DND-41 (cell line): ENCODE measurements at regions not wholly inside any gene's neighbourhood (a gene's known extent, or its start where the extent isn't known, plus 50 kb on each side); places are given as distances from the start of the nearest gene placed in this dataset.

ENCODE experiments used
- EZH2 ChIP-seq: IDR thresholded peaks from 3 replicates; pipeline ENCODE4 v1.6.1; 2012; ENCODE audit warnings: borderline replicate concordance, low read depth, mild to moderate bottlenecking, moderate library complexity, low read length, inconsistent platforms; ENCODE audit not compliant: severe bottlenecking
- TF ChIP-seq, protein P1 (sequence below): IDR thresholded peaks from 2 replicates; pipeline ENCODE4 v1.5.1; 2012; ENCODE audit warnings: borderline replicate concordance, low read length, moderate library complexity, mild to moderate bottlenecking; ENCODE audit not compliant: poor library complexity, severe bottlenecking; ENCODE audit errors: extremely low read depth

GRCh38 chr1:201690528-201690927 lies 138.4 kb upstream of the IPO9 start:
- TF ChIP-seq, protein P1, sequence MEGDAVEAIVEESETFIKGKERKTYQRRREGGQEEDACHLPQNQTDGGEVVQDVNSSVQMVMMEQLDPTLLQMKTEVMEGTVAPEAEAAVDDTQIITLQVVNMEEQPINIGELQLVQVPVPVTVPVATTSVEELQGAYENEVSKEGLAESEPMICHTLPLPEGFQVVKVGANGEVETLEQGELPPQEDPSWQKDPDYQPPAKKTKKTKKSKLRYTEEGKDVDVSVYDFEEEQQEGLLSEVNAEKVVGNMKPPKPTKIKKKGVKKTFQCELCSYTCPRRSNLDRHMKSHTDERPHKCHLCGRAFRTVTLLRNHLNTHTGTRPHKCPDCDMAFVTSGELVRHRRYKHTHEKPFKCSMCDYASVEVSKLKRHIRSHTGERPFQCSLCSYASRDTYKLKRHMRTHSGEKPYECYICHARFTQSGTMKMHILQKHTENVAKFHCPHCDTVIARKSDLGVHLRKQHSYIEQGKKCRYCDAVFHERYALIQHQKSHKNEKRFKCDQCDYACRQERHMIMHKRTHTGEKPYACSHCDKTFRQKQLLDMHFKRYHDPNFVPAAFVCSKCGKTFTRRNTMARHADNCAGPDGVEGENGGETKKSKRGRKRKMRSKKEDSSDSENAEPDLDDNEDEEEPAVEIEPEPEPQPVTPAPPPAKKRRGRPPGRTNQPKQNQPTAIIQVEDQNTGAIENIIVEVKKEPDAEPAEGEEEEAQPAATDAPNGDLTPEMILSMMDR: no peak
- no peak for TF ChIP-seq EZH2
